ENCODE measurements at regions not wholly inside any gene's neighbourhood (a gene's known extent, or its start where the extent isn't known, plus 50 kb on each side); places are given as distances from the start of the nearest gene placed in this dataset.

GRCh38 chr1:22341791-22342605, 109.7 kb upstream of the ZBTB40 start:
- no peak for TF ChIP-seq CTCF (IDR thresholded peaks at IDR 0.05)
- TF ChIP-seq EZH2 (IDR thresholded peaks at IDR 0.05; ENCODE audit: borderline replicate concordance, insufficient read depth, low read depth, low read length, poor library complexity, severe bottlenecking), result no peak
